GM23248 (cell line): ENCODE measurements at regions not wholly inside any gene's neighbourhood (a gene's known extent, or its start where the extent isn't known, plus 50 kb on each side); places are given as distances from the start of the nearest gene placed in this dataset.

Experiments
- EZH2 ChIP-seq: fragments of 200-600 bp; sonication (generic); IDR thresholded peaks from 2 replicates; pipeline ENCODE4 v1.6.1; 2018; ENCODE audit warnings: antibody characterized with exemption, mild to moderate bottlenecking; ENCODE audit not compliant: insufficient read depth, poor library complexity, severe bottlenecking
- EZH2phosphoT487 ChIP-seq: fragments of 200-600 bp; sonication (generic); IDR thresholded peaks from 2 replicates; pipeline ENCODE4 v1.6.1; 2018; ENCODE audit warnings: antibody characterized with exemption, moderate library complexity, mild to moderate bottlenecking, low read depth; ENCODE audit not compliant: insufficient read depth

DNA sequence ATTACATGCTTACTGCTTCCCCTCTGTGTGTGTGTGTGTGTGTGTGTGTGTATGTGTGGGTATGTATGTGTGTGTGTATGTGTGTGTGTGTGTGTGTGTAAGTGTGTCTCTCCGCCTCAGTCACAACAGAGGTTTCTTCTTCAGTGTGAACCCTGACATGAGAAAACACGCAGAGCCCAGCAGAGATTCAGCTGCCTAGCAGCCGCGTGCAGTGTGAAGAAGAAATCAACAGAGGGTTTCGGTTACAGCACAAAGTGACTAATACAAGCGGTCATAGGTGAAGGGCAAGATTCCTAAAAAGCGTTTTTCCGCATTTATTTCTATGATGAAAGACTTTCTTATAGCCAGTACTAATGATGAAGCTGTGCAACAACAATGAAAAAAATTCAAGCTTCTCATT lies 55.3 kb upstream of the ZFP42 start:
- TF ChIP-seq EZH2 (no peak), EZH2phosphoT487 (no peak)
